ENCODE measurements at regions not wholly inside any gene's neighbourhood (a gene's known extent, or its start where the extent isn't known, plus 50 kb on each side); places are given as distances from the start of the nearest gene placed in this dataset.

- TF ChIP-seq, protein P1, sequence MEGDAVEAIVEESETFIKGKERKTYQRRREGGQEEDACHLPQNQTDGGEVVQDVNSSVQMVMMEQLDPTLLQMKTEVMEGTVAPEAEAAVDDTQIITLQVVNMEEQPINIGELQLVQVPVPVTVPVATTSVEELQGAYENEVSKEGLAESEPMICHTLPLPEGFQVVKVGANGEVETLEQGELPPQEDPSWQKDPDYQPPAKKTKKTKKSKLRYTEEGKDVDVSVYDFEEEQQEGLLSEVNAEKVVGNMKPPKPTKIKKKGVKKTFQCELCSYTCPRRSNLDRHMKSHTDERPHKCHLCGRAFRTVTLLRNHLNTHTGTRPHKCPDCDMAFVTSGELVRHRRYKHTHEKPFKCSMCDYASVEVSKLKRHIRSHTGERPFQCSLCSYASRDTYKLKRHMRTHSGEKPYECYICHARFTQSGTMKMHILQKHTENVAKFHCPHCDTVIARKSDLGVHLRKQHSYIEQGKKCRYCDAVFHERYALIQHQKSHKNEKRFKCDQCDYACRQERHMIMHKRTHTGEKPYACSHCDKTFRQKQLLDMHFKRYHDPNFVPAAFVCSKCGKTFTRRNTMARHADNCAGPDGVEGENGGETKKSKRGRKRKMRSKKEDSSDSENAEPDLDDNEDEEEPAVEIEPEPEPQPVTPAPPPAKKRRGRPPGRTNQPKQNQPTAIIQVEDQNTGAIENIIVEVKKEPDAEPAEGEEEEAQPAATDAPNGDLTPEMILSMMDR (IDR thresholded peaks at IDR 0.05; ENCODE audit: extremely low read depth, missing control alignments) = no peak
- no peak for DNase-seq (ENCODE audit: low spot score)
These were observed 344.9 kb downstream of the ICE1 start for GRCh38 chr5:5767286-5767928.

GRCh38 chr5:5765066-5765850, 342.8 kb downstream of the ICE1 start:
- TF ChIP-seq, protein P1 (IDR thresholded peaks at IDR 0.05; ENCODE audit: extremely low read depth, missing control alignments) = no peak
- DNase-seq (ENCODE audit: low spot score) = no peak

GRCh38 chr5:5764246-5764645, 341.8 kb downstream of the ICE1 start:
- TF ChIP-seq, protein P1 (IDR thresholded peaks at IDR 0.05; ENCODE audit: extremely low read depth, missing control alignments) = no peak
- DNase-seq (ENCODE audit: low spot score) = no peak

DNA sequence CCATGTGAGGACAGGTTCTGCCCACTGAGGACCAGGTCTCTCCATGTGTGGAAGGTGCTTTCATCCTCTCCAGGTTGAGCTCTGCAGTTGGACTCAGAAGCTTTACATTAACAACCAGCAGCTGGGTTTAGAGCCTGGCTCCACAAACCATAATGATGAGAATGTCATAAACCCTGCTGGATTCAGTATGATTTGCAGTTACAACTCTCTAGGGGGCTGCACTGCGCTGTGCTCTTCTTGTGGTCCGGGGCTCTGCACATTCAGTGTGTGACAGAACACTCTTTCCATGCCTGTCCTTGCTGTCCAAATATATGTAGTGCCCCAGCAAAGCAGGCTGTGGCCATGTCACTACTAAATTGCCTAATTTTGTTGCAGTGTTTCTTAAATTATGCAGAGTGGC, 334.3 kb downstream of the ICE1 start:
- no peak for DNase-seq (ENCODE audit: low spot score)
- TF ChIP-seq, protein P1 (IDR thresholded peaks at IDR 0.05; ENCODE audit: extremely low read depth, missing control alignments) = no peak

DNA sequence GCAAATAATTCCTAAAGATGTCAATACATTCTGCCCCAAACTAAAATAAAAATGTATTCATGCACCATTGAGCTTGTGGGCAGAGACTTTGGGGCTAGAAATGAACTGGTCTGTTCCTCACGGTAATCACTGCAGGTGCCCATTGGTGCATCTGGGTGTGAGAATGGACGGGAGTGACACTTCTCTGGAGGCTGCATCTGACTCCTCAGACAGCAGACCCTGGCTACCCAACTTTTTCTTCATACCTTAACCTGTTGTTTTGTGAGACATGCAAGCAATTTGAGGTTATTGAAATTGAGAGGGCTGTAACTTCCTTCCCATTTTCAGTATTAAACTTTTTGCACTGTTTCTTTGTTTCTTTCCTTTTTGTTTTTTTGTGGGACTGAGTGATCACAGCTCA, 333.4 kb downstream of the ICE1 start:
- TF ChIP-seq, protein P1 (IDR thresholded peaks at IDR 0.05; ENCODE audit: extremely low read depth, missing control alignments) = no peak
- peak; percentile 16 for DNase-seq (ENCODE audit: low spot score)

GRCh38 chr5:5752844-5753243, 330.4 kb downstream of the ICE1 start:
- peak; percentile 48 for DNase-seq (ENCODE audit: low spot score)
- TF ChIP-seq, protein P1 (IDR thresholded peaks at IDR 0.05; ENCODE audit: extremely low read depth, missing control alignments) = no peak

- no peak for DNase-seq (ENCODE audit: low spot score)
- TF ChIP-seq, protein P1 (IDR thresholded peaks at IDR 0.05; ENCODE audit: extremely low read depth, missing control alignments) = no peak
These were observed 329.5 kb downstream of the ICE1 start for GRCh38 chr5:5751987-5752386.
